H9 (cell line): ENCODE measurements at regions not wholly inside any gene's neighbourhood (a gene's known extent, or its start where the extent isn't known, plus 50 kb on each side); places are given as distances from the start of the nearest gene placed in this dataset.

ENCODE experiments used
- DNase-seq: peaks from one replicate; pipeline ENCODE4 v3.0.0-alpha.2; 2017
- H2AFZ ChIP-seq: one replicate; pipeline ENCODE4 v1.6.1; 2013; ENCODE audit warnings: mild to moderate bottlenecking, low read length, control low read depth, moderate library complexity
- H2AK5ac ChIP-seq: 2 replicates; pipeline ENCODE4 v1.6.1; 2013; ENCODE audit warnings: low read length, control low read depth, mixed read lengths; ENCODE audit not compliant: insufficient read length
- H2BK120ac ChIP-seq: one replicate; pipeline ENCODE4 v1.6.1; 2013; ENCODE audit warnings: low read depth, mild to moderate bottlenecking, low read length, control low read depth, inconsistent platforms; ENCODE audit not compliant: poor library complexity, severe bottlenecking
- H2BK12ac ChIP-seq: 2 replicates; pipeline ENCODE4 v1.6.1; 2013; ENCODE audit warnings: low read length, control low read depth, mixed read lengths, low read depth; ENCODE audit not compliant: insufficient read length
- H2BK15ac ChIP-seq: 2 replicates; pipeline ENCODE4 v1.6.1; 2013; ENCODE audit warnings: low read depth, low read length, control low read depth
- H2BK20ac ChIP-seq: one replicate; pipeline ENCODE4 v1.6.1; 2013; ENCODE audit warnings: low read depth, mild to moderate bottlenecking, low read length, control low read depth, inconsistent platforms; ENCODE audit not compliant: poor library complexity, severe bottlenecking
- H2BK5ac ChIP-seq: 2 replicates; pipeline ENCODE4 v1.6.1; 2013; ENCODE audit warnings: low read length, control low read depth, mixed read lengths; ENCODE audit not compliant: insufficient read length
- H3K14ac ChIP-seq: 2 replicates; pipeline ENCODE4 v1.6.1; 2013; ENCODE audit warnings: low read length, control low read depth; ENCODE audit not compliant: insufficient read depth
- H3K18ac ChIP-seq: 2 replicates; pipeline ENCODE4 v1.6.1; 2013; ENCODE audit warnings: low read depth, mild to moderate bottlenecking, mixed read lengths, low read length, control low read depth; ENCODE audit not compliant: insufficient read length
- H3K23ac ChIP-seq: 2 replicates; pipeline ENCODE4 v1.6.1; 2013; ENCODE audit warnings: low read length, control low read depth, mixed read lengths, low read depth; ENCODE audit not compliant: insufficient read length
- H3K23me2 ChIP-seq: 2 replicates; pipeline ENCODE4 v1.6.1; 2013; ENCODE audit warnings: low read depth, mild to moderate bottlenecking, mixed read lengths, low read length, control low read depth; ENCODE audit not compliant: insufficient read length, poor library complexity, severe bottlenecking
- H3K27ac ChIP-seq: 2 replicates; pipeline ENCODE4 v1.5.1; 2013; ENCODE audit warnings: low read length, control low read depth, mixed read lengths, low read depth; ENCODE audit not compliant: insufficient read length
- H3K27me3 ChIP-seq: 2 replicates; pipeline ENCODE4 v1.6.1; 2013; ENCODE audit warnings: low read length, control low read depth, inconsistent platforms; ENCODE audit not compliant: insufficient read depth
- H3K4ac ChIP-seq: 2 replicates; pipeline ENCODE4 v1.6.1; 2013; ENCODE audit warnings: low read depth, mild to moderate bottlenecking, control low read depth, inconsistent platforms, low read length, moderate library complexity
- H3K4me1 ChIP-seq: 2 replicates; pipeline ENCODE4 v1.6.1; 2013; ENCODE audit warnings: low read length, control low read depth, inconsistent platforms; ENCODE audit not compliant: insufficient read depth
- H3K4me2 ChIP-seq: 2 replicates; pipeline ENCODE4 v1.6.1; 2013; ENCODE audit warnings: low read length, control low read depth, mixed read lengths; ENCODE audit not compliant: insufficient read length, insufficient read depth
- H3K56ac ChIP-seq: 2 replicates; pipeline ENCODE4 v1.6.1; 2013; ENCODE audit warnings: low read depth, mild to moderate bottlenecking, mixed read lengths, low read length, control low read depth; ENCODE audit not compliant: insufficient read length
- H3K79me1 ChIP-seq: 2 replicates; pipeline ENCODE4 v1.6.1; 2013; ENCODE audit warnings: low read depth, mild to moderate bottlenecking, moderate library complexity, low read length, control low read depth, inconsistent platforms; ENCODE audit not compliant: insufficient read depth, poor library complexity, severe bottlenecking
- H3K79me2 ChIP-seq: 2 replicates; pipeline ENCODE4 v1.6.1; 2013; ENCODE audit warnings: low read length, control low read depth, inconsistent platforms; ENCODE audit not compliant: insufficient read depth
- H3K9ac ChIP-seq: 2 replicates; pipeline ENCODE4 v1.6.1; 2013; ENCODE audit warnings: low read length, control low read depth, mixed read lengths; ENCODE audit not compliant: insufficient read length; ENCODE audit errors: extremely low read depth
- H3K9me3 ChIP-seq: one replicate; pipeline ENCODE4 v1.6.1; 2013; ENCODE audit warnings: low read depth, low read length, inconsistent platforms; ENCODE audit not compliant: control insufficient read depth
- H3T11ph ChIP-seq: one replicate; pipeline ENCODE4 v1.6.1; 2013; ENCODE audit warnings: mild to moderate bottlenecking, low read length, control low read depth, inconsistent platforms
- H4K20me1 ChIP-seq: one replicate; pipeline ENCODE4 v1.6.1; 2013; ENCODE audit not compliant: control insufficient read depth, insufficient read length, insufficient read depth
- H4K5ac ChIP-seq: 2 replicates; pipeline ENCODE4 v1.6.1; 2013; ENCODE audit warnings: low read depth, mild to moderate bottlenecking, mixed read lengths, low read length, control low read depth; ENCODE audit not compliant: insufficient read length
- H4K8ac ChIP-seq: replicated peaks from 2 replicates; pipeline ENCODE4 v1.6.1; 2013; ENCODE audit warnings: low read length, control low read depth, mixed read lengths, low read depth; ENCODE audit not compliant: insufficient read length
- H4K91ac ChIP-seq: 2 replicates; pipeline ENCODE4 v1.6.1; 2013; ENCODE audit warnings: low read depth, mild to moderate bottlenecking, moderate library complexity, mixed read lengths, low read length, control low read depth; ENCODE audit not compliant: insufficient read length
- H3K27ac Mint-ChIP-seq, 3 experiments: 2 replicates in 2 of 3; 3 replicates in 1 of 3; pipeline ENCODE4 v1.8.0; 2020 to 2021; ENCODE audit warnings: mixed read lengths in 3 of 3, mild to moderate bottlenecking in 1 of 3, moderate library complexity in 1 of 3
- H3K27me3 Mint-ChIP-seq: 2 replicates; pipeline ENCODE4 v1.8.0; 2021; ENCODE audit warnings: low read depth, mild to moderate bottlenecking, moderate library complexity, mixed read lengths
- H3K36me3 Mint-ChIP-seq, 3 experiments: 2 replicates in 2 of 3; 3 replicates in 1 of 3; pipeline ENCODE4 v1.8.0; 2020 to 2021; ENCODE audit warnings: low read depth in 3 of 3, mixed read lengths in 3 of 3; ENCODE audit not compliant: insufficient read depth in 1 of 3
- H3K4me1 Mint-ChIP-seq, 2 experiments: 2 replicates each; pipeline ENCODE4 v1.8.0; 2020; ENCODE audit warnings: mixed read lengths in 2 of 2
- H3K4me3 Mint-ChIP-seq, 2 experiments: 2 replicates in 1 of 2; 3 replicates in 1 of 2; pipeline ENCODE4 v1.8.0; 2020 to 2021; ENCODE audit warnings: mild to moderate bottlenecking in 2 of 2, mixed read lengths in 2 of 2, moderate library complexity in 1 of 2
- H3K9me3 Mint-ChIP-seq, 2 experiments: 2 replicates in 1 of 2; 3 replicates in 1 of 2; pipeline ENCODE4 v1.8.0; 2020; ENCODE audit warnings: mild to moderate bottlenecking in 2 of 2, mixed read lengths in 2 of 2, moderate library complexity in 1 of 2
- CTCF ChIP-seq: fragments of 200-600 bp; sonication (generic); conservative IDR thresholded peaks from 3 replicates; pipeline ENCODE4 v1.8.0; 2021; ENCODE audit warnings: antibody characterized with exemption, mild to moderate bottlenecking
- WGBS: extraction: QIAGEN DNeasy Blood & Tissue Kit; methylation state at CpG from one replicate; pipeline ENCODE4 v1.1.7; 2013; ENCODE audit warnings: missing lambda C conversion rate, low lambda C conversion rate, mixed read lengths; ENCODE audit not compliant: insufficient read length; ENCODE audit errors: extremely low coverage; 5-methylcytosine and 5-hydroxymethylcytosine counted together

DNA sequence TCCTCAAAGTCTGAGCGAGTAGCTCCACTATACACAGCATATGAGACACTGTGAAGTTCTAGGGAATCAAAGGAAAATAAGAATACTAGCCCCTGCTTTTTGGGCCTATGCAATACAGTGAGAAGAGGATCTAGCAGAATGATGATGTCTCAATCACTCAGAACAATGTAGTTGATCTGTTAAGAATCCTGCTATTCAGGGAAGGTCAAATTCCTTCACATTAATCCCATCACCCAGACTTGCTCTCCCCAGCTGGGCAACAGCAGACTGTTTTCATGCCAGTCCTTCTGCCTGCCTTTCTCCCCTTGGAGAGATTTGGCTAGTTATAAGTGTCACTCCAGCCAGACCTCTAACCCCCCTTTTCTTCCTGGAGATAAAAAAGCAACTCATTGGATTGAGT is 230.0 kb upstream of the EPHA4 start:
- H3K23me2 ChIP-seq = no peaks in the 10 kb centered on the region
- Mint-ChIP-seq H3K27me3 (no peaks in the 10 kb centered on the region), H3K4me1 (peaks cover 14 to 15% of the 10 kb centered on the region in 2 experiments), H3K4me3 (no peak overlapping the region), H3K36me3 (no peaks in the 10 kb centered on the region; a peak in 1 of 7 replicates), H3K27ac (0 out of 7 replicates have a peak overlapping the region, but pooled peaks of 1 of the 3 experiments have one; percentile 43), H3K9me3 (no peaks in the 10 kb centered on the region)
- H2AFZ ChIP-seq = no peak overlapping the region
- H4K5ac ChIP-seq = no peak overlapping the region
- H3T11ph ChIP-seq = no peak overlapping the region
- H3K56ac ChIP-seq = no peak overlapping the region
- no peak overlapping the region for H2AK5ac ChIP-seq
- H3K23ac ChIP-seq = no peak overlapping the region
- H3K4me2 ChIP-seq = no peak overlapping the region
- H2BK120ac ChIP-seq = no peak overlapping the region
- no peak overlapping the region for H3K27ac ChIP-seq
- no peak overlapping the region for H2BK20ac ChIP-seq
- H3K79me1 ChIP-seq = no peaks in the 10 kb centered on the region
- no peaks in the 10 kb centered on the region for H3K4me1 ChIP-seq
- H3K27me3 ChIP-seq = no peaks in the 10 kb centered on the region
- no peak overlapping the region for H3K4ac ChIP-seq
- no peaks in the 10 kb centered on the region for H3K9me3 ChIP-seq
- no peak overlapping the region for H2BK12ac ChIP-seq
- TF ChIP-seq CTCF = no peak
- H2BK15ac ChIP-seq = no peak overlapping the region
- no peak overlapping the region for H4K8ac ChIP-seq
- H3K14ac ChIP-seq = no peak overlapping the region
- H3K9ac ChIP-seq = no peak overlapping the region
- no peaks in the 10 kb centered on the region for H4K20me1 ChIP-seq
- no peaks in the 10 kb centered on the region for H3K79me2 ChIP-seq
- no CpG with 5 or more reads among the region's 1 CpG for WGBS
- no peak overlapping the region for H2BK5ac ChIP-seq
- no peak overlapping the region for H3K18ac ChIP-seq
- no peak for DNase-seq
- no peak overlapping the region for H4K91ac ChIP-seq
